ENCODE measurements at regions not wholly inside any gene's neighbourhood (a gene's known extent, or its start where the extent isn't known, plus 50 kb on each side); places are given as distances from the start of the nearest gene placed in this dataset.

- H3K36me3 ChIP-seq = no peaks in the 10 kb centered on the region
- H3K4me3 ChIP-seq = no peak overlapping the region
- no peak overlapping the region for H3K27ac ChIP-seq
- 83 to 89% methylated on average over 8 of the region's 8 CpGs for WGBS, 2 donors
- ATAC-seq (no peak), DNase-seq (no peak)
- no peaks in the 10 kb centered on the region for H3K4me1 ChIP-seq
- TF ChIP-seq CTCF (IDR thresholded peaks at IDR 0.05) = no peak
- no peaks in the 10 kb centered on the region for H3K9me3 ChIP-seq
- no peaks in the 10 kb centered on the region for H3K27me3 ChIP-seq
- intact Hi-C loops (cut with DNase I) = no loop called here
Measured at GRCh38 chr13:47835470-47836228, 165.4 kb downstream of the SUCLA2 start.

- Histone ChIP-seq H3K4me1 (no peaks in the 10 kb centered on the region), H3K9me3 (no peaks in the 10 kb centered on the region), H3K36me3 (no peaks in the 10 kb centered on the region), H3K27ac (no peak overlapping the region), H3K4me3 (no peak overlapping the region), H3K27me3 (no peaks in the 10 kb centered on the region)
- 19 to 43% methylated on average over 1 of the region's 1 CpG for WGBS, 2 donors
- intact Hi-C loops (cut with DNase I) = no loop called here
- ATAC-seq = no peak
- TF ChIP-seq CTCF (IDR thresholded peaks at IDR 0.05) = no peak
- no peak for DNase-seq
Measured at GRCh38 chr13:47832458-47832972, 168.6 kb downstream of the SUCLA2 start.

GRCh38 chr13:47831265-47831664 is 169.8 kb downstream of the SUCLA2 start:
- Histone ChIP-seq H3K4me1 (no peaks in the 10 kb centered on the region), H3K9me3 (peaks cover 0 to under 1% (median 0%) of the 10 kb centered on the region in 11 donors), H3K36me3 (no peaks in the 10 kb centered on the region), H3K27me3 (no peaks in the 10 kb centered on the region), H3K27ac (no peak overlapping the region), H3K4me3 (no peak overlapping the region)
- intact Hi-C loops (cut with DNase I) = no loop called here
- 74 to 76% methylated on average over 1 of the region's 1 CpG for WGBS, 2 donors
- no peak for DNase-seq
- no peak for ATAC-seq
- TF ChIP-seq CTCF (IDR thresholded peaks at IDR 0.05) = no peak

GRCh38 chr13:47829690-47830089 is 171.4 kb downstream of the SUCLA2 start:
- Histone ChIP-seq H3K9me3 (peaks cover 0 to 16% (median 0%) of the 10 kb centered on the region in 11 donors), H3K27me3 (no peaks in the 10 kb centered on the region), H3K4me1 (no peaks in the 10 kb centered on the region), H3K36me3 (no peaks in the 10 kb centered on the region), H3K27ac (no peak overlapping the region), H3K4me3 (no peak overlapping the region)
- intact Hi-C loops (cut with DNase I) = no loop called here
- WGBS, 2 donors = 79 to 95% methylated on average over 1 of the region's 1 CpG
- ATAC-seq (no peak), DNase-seq (no peak)
- no peak for TF ChIP-seq CTCF (IDR thresholded peaks at IDR 0.05)
